HEK293T (cell line): ENCODE measurements at regions not wholly inside any gene's neighbourhood (a gene's known extent, or its start where the extent isn't known, plus 50 kb on each side); places are given as distances from the start of the nearest gene placed in this dataset.
"Not testable (repeated sequence)": the region's sequence is repeated elsewhere in the genome, so short reads cannot be mapped to it uniquely, and the experiment has no call there.

Experiments used
- CTCF ChIA-PET: fragments of 350-600 bp; formaldehyde crosslinking; extraction: SDS; loops from one replicate; lab custom pipeline; 2021; ENCODE audit warnings: antibody characterized with exemption, inconsistent platforms; lab: Yijun Ruan, JAX
- POLR2A ChIA-PET: fragments of 350-600 bp; formaldehyde crosslinking; extraction: SDS; loops from one replicate; lab custom pipeline; 2020; ENCODE audit warnings: antibody characterized with exemption, inconsistent platforms; lab: Yijun Ruan, JAX
- DNase-seq: peaks from one replicate; pipeline ENCODE4 v3.0.0; 2012; ENCODE audit warnings: mixed read lengths; ENCODE audit errors: extremely low spot score
- ARNT ChIP-seq: fragments of 450-650 bp; IDR thresholded peaks from 2 replicates; pipeline ENCODE4 v1.6.1; 2017; ENCODE audit warnings: mild to moderate bottlenecking
- BHLHE40 ChIP-seq: fragments of 450-650 bp; IDR thresholded peaks from 2 replicates; pipeline ENCODE4 v1.6.1; 2016; ENCODE audit warnings: mild to moderate bottlenecking, moderate library complexity, borderline replicate concordance
- CTBP1 ChIP-seq: fragments of 450-650 bp; IDR thresholded peaks from 2 replicates; pipeline ENCODE4 v1.6.1; 2016; ENCODE audit warnings: borderline replicate concordance
- ELF4 ChIP-seq: fragments of 450-650 bp; IDR thresholded peaks from 2 replicates; pipeline ENCODE4 v1.6.1; 2017; ENCODE audit warnings: antibody characterized with exemption
- FOXA1 ChIP-seq: fragments of 450-650 bp; IDR thresholded peaks from 2 replicates; pipeline ENCODE4 v1.6.1; 2016; ENCODE audit warnings: mild to moderate bottlenecking
- FOXK2 ChIP-seq: fragments of 450-650 bp; IDR thresholded peaks from 2 replicates; pipeline ENCODE4 v1.6.1; 2016; ENCODE audit warnings: mild to moderate bottlenecking
- FOXM1 ChIP-seq: fragments of 450-650 bp; IDR thresholded peaks from 2 replicates; pipeline ENCODE4 v1.6.1; 2017; ENCODE audit warnings: mild to moderate bottlenecking, borderline replicate concordance
- HDGF ChIP-seq: fragments of 450-650 bp; IDR thresholded peaks from 2 replicates; pipeline ENCODE4 v1.6.1; 2017; ENCODE audit warnings: antibody characterized with exemption, borderline replicate concordance
- L3MBTL2 ChIP-seq: fragments of 450-650 bp; conservative IDR thresholded peaks from 2 replicates; pipeline ENCODE4 v1.6.1; 2016; ENCODE audit warnings: mild to moderate bottlenecking
- LEF1 ChIP-seq: fragments of 450-650 bp; IDR thresholded peaks from 2 replicates; pipeline ENCODE4 v1.6.1; 2017; ENCODE audit warnings: mild to moderate bottlenecking, borderline replicate concordance
- NFRKB ChIP-seq: fragments of 450-650 bp; IDR thresholded peaks from 2 replicates; pipeline ENCODE4 v1.6.1; 2016; ENCODE audit warnings: mild to moderate bottlenecking, moderate library complexity
- SP1 ChIP-seq: fragments of 450-650 bp; IDR thresholded peaks from 2 replicates; pipeline ENCODE4 v1.6.1; 2017
- SUZ12 ChIP-seq: fragments of 450-650 bp; IDR thresholded peaks from 2 replicates; pipeline ENCODE4 v1.6.1; 2016; ENCODE audit warnings: mild to moderate bottlenecking
- TARDBP ChIP-seq: fragments of 450-650 bp; IDR thresholded peaks from 2 replicates; pipeline ENCODE4 v1.6.1; 2016
- ZNF384 ChIP-seq: fragments of 450-650 bp; IDR thresholded peaks from 2 replicates; pipeline ENCODE4 v1.6.1; 2016
- TF ChIP-seq, protein P1 (sequence below): fragments of 450-650 bp; IDR thresholded peaks from 2 replicates; pipeline ENCODE4 v1.6.1; 2016

DNA sequence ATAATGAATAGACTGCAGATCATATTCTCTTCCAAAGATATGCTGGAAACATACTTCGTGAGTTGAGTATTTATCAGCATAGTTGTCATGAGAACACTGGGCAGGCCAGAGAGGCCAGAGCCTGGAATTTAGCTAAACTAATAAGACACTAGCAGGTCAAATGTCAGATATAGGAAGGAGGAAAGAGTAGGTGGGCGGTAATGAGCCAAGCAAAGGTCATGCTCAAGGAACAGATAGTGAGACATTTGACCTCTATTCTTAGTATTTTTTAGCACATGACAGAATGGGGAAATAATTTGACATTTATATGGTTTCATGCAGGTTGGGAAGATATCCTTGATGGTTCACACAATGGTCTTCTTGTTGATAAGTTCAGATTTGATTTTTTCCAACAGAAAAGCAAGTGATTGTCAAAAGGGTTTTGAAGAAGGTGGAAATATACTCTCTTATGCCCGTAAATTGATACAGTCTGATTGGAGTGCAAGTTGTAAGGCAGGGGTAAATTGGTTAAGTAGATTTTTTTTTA lies 99.6 kb upstream of the GOLGA6L4 start:
- POLR2A ChIA-PET, CTCF ChIA-PET, DNase-seq: not testable (repeated sequence)

DNA sequence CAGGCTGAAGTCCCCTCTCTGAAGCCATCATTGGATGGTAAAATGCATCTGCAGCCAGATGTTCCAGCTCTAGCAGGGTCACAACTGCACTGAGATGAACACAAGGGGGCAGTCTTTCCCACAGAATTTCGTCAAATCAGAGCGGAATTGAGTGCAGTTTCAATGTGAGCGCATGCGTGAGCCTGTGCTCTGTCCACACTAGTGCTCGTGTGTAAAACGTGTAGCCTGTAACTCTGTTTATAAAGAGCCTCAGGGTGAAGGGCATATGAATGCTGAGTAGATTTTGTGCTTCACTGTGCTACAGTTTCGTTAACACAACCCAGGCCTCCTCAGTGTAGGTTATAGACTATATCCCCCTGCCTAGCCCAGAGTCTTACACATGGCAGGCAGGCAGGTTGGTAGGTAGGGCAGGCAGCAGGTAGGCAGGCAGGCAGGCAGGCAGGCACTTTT lies 92.7 kb upstream of the GOLGA6L4 start:
- peak; percentile 82 for TF ChIP-seq L3MBTL2
- no peak for TF ChIP-seq SUZ12
- DNase-seq: peak; percentile 86
- ChIA-PET CTCF (no interaction called here), POLR2A (no interaction called here)

DNA sequence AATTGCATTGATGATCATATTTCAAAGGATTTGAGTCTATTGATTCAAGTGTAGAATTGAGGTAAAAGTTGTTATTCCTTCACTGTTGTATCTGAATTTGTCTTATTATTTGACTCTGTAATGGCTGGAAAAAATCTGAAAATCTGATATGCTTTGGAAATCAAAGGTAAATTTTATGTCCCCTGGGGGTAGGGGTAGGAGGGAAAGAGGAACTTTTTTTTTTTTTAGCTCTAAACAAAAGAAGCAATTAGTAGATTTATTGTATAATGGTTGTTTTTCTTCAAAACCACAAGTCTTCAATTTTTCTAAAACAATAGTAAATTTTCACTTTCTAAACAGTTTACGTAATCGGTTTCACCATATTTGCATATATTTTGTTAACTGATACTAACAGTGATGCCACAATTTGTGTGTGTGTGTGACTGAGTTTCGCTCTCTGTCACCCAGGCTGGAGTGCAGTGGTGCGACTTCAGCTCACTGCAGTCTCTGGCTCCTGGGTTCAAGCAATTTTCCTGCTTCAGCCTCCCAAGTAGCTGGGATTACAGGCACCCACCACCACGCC lies 91.7 kb upstream of the GOLGA6L4 start:
- no peak for TF ChIP-seq FOXM1
- no peak for TF ChIP-seq BHLHE40
- no peak for TF ChIP-seq FOXA1
- TF ChIP-seq ELF4: no peak
- no peak for TF ChIP-seq FOXK2
- no peak for TF ChIP-seq CTBP1
- TF ChIP-seq HDGF: no peak
- no peak for TF ChIP-seq ZNF384
- TF ChIP-seq SUZ12: no peak
- TF ChIP-seq L3MBTL2: no peak
- TF ChIP-seq, protein P1, sequence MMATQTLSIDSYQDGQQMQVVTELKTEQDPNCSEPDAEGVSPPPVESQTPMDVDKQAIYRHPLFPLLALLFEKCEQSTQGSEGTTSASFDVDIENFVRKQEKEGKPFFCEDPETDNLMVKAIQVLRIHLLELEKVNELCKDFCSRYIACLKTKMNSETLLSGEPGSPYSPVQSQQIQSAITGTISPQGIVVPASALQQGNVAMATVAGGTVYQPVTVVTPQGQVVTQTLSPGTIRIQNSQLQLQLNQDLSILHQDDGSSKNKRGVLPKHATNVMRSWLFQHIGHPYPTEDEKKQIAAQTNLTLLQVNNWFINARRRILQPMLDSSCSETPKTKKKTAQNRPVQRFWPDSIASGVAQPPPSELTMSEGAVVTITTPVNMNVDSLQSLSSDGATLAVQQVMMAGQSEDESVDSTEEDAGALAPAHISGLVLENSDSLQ: no peak
- no peak for TF ChIP-seq TARDBP
- TF ChIP-seq NFRKB: no peak
- no peak for TF ChIP-seq LEF1
- CTCF ChIA-PET: no interaction called here
- DNase-seq: no peak
- POLR2A ChIA-PET: no interaction called here

DNA sequence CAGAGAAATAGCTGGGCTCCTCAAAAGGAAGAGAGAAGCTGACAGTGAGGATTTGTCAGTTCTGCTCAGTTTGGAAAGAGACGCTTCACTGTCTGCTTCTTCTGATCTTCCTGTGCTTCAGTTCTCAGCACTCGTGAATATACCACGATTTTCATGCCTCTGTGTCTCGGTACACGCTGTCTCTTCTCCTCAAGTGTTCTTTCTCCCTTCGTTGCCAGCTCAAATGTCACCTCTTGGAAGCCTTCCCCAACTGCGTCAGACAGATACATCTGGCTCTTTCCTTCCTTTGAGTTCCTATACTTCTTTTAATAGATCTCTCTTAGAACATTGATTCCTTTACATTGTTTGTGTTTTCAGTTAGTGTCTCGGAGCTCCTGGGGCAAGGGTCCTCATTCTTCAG lies 90.6 kb upstream of the GOLGA6L4 start:
- POLR2A ChIA-PET, CTCF ChIA-PET, DNase-seq: not testable (repeated sequence)

DNA sequence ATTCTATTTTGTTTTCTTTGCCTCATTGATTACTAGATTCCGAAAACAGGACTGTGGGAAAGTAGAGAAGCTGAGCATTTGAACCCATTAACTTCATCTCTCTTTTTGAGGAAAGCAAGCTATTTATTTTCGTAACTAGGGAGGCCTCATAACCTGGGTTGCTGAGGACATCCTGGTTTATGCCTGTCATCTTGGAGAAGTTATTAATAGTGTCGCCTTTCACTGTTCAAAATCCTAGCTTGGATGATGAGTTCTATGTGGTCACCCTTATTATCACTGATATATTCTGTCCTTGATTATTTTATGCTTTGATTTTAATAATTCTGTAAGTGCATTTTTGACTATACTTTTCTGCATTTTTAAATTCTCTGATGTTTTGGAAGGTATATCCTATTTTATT lies 89.3 kb upstream of the GOLGA6L4 start:
- CTCF ChIA-PET, DNase-seq, POLR2A ChIA-PET: not testable (repeated sequence)

DNA sequence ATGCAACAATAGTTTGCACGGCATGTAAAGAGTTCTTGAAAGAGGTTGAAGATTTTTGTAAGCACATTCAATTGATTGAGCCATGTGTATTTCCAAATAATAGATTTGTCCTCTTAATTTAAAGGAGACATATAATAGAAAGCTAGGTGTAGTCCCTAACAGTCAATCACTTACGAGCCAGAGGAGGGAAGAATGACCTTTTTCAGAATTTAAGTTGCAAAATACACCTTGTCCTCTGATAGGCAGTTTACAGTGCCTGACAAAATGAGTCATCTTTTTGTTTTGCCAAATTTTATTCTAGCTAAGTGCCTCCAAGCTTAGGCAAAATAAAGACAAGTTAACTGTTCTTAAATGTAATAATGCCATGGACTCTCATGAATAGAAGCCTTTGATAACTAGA lies 88.3 kb upstream of the GOLGA6L4 start:
- DNase-seq, POLR2A ChIA-PET, CTCF ChIA-PET: not testable (repeated sequence)

DNA sequence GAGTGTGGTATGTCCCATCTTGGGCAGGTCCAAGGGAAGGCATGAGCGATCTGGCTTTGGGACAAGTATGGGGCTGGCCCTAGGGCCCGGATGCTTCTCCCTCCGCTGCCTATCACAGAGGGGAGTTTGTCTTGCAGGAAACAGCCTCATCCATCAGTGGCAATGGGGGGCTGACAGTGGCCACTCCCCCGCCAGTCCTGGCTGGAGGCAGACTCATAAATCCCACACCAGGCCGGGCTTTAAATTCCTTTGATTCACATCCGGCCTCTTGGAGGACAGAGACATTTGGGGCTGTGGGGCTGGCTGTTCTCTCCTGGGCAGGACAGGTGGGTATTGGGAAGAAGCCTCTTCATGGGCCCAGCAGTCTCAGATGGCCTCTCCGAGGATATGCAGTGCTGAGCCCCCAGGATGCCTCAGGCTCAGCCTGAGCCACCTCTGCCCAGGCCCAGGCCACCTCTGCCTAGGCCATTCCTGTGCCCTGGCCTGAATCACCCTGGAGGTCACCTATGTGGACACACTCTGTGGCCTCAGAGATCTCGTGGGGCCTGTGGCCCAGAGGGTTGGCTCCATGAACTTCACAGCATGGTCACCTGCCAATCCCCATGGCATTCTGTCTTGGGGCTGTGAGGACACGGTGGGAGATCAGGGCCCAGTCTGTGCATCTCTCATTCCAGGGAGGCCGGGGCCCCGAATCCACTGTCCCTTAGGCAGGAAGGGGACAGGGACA lies 84.2 kb upstream of the GOLGA6L4 start:
- POLR2A ChIA-PET: no interaction called here
- CTCF ChIA-PET: no interaction called here
- TF ChIP-seq HDGF: no peak
- no peak for TF ChIP-seq SUZ12
- TF ChIP-seq ARNT: no peak
- no peak for TF ChIP-seq ZNF384
- no peak for TF ChIP-seq FOXK2
- no peak for TF ChIP-seq FOXA1
- TF ChIP-seq L3MBTL2: no peak
- TF ChIP-seq SP1: no peak
- no peak for TF ChIP-seq LEF1
- TF ChIP-seq ELF4: no peak
- peak; percentile 12 for DNase-seq

DNA sequence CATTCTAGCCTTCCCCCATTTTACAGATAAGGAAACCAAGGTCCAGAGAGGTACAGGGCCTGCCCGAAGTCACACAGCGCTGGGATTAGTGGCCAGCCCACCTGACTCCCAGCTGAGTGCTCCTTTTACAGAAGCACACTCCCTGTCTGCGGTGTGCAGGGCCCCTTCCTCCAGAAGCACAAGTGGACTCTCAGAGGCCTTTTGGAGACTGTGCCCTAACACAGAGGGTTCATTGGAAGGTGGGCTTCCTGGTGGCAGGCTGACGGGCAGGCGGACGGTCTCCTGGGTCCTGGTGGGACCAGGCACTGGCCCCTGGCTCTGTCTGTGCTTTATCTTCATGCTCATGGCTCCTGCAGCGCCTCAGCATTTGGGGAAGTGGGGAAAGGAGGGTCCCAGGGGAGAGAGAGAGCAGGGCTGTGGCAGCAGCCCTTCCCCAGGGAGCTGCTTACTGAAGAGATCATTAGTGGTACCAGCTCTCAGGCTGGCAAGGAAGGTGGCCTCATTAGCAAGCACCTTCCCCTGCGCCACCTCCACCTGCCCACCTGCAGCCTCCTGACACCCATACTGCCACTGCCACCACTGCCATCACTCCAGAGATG lies 83.1 kb upstream of the GOLGA6L4 start:
- DNase-seq, POLR2A ChIA-PET, CTCF ChIA-PET: not testable (repeated sequence)

DNA sequence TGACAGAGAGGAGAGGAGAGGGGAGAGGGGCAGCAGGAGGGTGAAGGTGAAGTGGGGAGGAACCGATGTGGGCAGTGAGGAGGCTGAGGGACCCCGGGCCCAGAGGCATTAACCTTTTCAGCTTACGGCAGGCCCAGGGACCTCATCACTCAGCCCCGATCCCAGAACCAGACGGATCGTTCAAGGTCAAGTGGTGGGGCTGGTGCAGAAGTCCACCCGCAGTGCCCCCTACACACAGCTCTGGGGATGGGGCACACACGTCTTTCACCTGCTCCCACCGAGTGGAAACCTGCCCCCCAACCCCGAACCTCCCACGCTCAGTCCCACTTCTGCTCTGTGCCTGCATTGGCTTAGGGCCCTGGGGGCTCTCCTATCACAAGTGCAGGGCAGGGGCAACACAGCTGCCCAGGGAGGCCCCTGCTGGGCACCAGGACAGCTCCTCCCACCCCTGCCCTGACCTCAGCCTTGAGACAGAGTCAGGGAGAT lies 81.9 kb upstream of the GOLGA6L4 start:
- CTCF ChIA-PET, POLR2A ChIA-PET, DNase-seq: not testable (repeated sequence)

DNA sequence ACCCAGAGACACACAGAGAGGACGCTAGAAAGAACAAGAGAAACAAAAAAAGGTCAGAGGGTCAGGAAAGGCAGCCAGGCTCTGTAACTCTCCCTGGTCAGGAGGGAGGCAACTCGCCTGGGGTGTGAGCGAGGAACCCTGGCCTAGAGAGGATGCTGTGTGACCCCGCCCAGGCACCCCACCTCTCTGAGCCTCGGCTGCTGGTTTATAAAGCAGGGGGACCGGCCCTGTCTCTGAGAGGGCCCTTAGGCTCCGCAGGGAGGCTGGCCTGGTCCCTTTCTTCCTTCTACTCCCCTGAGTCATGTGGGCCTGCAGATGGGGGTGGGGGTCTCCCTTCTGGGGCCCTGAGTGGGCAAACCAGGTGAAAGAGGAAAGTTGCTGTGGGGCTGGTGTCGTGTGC lies 81.3 kb upstream of the GOLGA6L4 start:
- CTCF ChIA-PET, POLR2A ChIA-PET, DNase-seq: not testable (repeated sequence)

DNA sequence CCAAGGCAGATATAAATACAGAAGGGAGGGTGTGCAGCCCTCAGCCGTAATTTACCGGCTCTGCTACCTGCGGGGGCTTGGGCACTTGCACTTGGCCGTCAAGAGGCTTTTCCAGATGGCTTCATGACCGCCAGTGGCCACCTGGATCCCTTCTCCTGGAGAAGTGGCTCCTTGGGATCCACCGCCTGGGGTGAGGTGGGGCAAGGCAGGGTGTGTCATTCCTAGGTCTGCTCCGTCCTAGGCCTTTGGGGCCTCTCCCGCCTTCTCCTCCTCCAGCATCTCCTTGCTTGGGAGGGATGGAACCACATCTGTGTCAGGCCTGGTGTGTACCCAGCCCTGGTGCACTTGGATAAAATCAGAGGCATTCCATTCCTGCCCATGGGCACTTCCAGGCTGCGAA lies 80.8 kb upstream of the GOLGA6L4 start:
- CTCF ChIA-PET: not testable (repeated sequence)

DNA sequence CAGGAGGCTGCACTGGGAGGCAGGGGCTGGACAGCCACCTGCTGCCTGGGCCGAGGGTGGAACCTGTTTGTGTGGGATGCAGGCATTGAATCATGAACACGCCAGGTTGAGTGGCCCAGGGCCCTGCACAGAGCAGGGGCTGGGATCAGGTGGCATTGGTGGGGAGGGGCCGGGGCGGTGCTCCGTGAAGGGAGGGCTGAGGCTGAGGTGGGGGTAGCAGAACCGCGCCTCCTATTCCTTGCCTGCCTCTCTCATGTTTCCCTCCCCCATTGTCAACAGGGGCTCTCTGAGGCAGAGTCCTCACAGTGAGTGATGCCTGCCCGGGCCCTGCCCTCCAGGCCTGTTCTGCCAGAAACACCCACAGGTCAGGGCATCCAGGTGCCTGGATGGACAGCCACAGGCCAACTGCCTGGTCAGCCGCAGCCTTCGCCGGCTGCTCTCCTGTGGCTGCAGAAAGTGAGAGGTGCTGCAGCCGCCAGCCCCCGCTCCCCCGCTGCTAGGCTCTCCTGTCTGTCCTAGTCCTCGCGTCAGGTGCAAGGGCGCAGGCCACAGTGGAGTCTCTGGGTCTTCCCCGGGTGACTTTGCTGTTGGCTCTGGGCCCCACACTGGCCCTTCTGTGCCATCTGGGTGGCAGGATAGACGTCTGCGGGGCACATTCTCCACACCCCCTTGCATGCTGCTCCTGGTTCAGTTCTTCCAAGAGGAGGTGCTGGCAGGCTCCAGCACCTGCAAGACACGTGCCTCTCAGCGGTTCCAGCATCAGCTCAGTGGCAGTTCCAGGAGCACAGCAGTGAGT lies 79.6 kb upstream of the GOLGA6L4 start:
- DNase-seq, POLR2A ChIA-PET: not testable (repeated sequence)

More for the DNA sequence above, 80.8 kb upstream of the GOLGA6L4 start:
- DNase-seq, POLR2A ChIA-PET: not testable (repeated sequence)

DNA sequence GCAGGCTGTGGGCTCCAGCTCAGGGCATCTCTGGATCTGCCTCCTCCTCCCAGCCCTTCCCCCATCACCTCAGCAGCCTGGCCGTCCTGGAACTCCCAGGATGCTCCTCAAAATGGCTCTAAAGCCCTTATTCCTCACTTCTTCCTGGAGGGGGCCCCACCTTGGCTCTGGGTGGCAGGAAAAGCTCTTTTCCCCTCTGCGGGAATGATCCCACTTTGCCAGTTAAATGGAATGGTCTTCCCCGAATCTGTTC lies 79.1 kb upstream of the GOLGA6L4 start:
- POLR2A ChIA-PET, DNase-seq, CTCF ChIA-PET: not testable (repeated sequence)

More for the DNA sequence above, 79.6 kb upstream of the GOLGA6L4 start:
- CTCF ChIA-PET: not testable (repeated sequence)
